HG03432 (cell line): ENCODE measurements at regions not wholly inside any gene's neighbourhood (a gene's known extent, or its start where the extent isn't known, plus 50 kb on each side); places are given as distances from the start of the nearest gene placed in this dataset.

Experiments used
- ATAC-seq: cut with Tn5 transposase; IDR thresholded peaks from one replicate; pipeline ENCODE4 v1.9.1; 2021; ENCODE audit warnings: mild to moderate bottlenecking, moderate library complexity; ENCODE audit not compliant: unreplicated experiment

DNA sequence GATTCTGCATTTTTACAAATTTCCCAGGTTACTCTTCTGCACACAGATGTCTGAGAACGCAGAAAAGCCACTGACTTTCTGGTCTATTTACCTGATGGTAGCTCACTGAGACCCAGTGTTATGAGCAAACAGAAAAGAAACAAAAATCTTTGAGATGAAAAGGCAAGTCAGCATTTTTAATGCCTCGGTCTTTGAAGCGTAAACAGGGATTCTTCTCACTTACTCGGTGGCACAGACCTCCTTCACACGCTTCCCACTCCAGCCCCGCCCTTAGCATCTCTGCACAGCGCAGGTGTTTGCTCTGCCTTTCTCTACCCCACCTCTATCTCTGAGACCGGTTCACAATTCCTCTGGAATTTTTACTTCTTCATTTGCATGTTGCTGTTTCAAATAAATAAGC lies 195.0 kb upstream of the IRX1 start:
- no peak for ATAC-seq

DNA sequence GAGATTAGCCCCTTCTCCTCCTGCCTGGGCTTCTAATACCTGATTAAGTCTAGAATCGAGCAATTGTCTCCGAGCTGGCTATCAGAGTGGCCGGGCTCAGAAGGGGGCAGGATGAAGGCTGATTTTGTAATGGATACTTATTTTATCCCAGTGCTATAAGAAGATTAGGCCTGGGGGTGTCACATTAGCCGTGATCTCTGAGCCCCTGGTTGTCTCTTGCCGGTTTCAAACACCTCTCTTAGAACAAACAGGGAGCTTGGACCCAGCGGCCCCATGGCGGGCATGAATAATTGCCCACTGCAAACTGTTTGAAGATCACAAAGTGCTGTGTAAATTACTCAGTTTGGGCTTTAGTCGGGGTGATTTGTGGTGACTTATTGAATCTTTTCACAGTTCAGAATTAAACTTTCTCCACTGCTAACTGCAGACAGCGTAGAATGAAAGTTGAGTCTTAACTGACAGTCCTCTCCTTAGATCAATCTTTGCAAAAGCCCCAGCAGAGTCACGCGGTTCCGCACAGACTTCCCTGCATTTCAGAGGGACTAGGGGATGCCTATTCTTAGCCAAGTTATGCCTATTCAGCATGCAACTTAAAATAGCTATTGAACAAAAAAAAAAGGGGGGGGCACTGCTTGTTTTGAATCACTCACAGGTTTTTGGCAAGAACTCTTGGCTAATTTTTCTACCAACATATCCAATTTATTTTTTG lies 200.6 kb upstream of the IRX1 start:
- ATAC-seq, result no peak

DNA sequence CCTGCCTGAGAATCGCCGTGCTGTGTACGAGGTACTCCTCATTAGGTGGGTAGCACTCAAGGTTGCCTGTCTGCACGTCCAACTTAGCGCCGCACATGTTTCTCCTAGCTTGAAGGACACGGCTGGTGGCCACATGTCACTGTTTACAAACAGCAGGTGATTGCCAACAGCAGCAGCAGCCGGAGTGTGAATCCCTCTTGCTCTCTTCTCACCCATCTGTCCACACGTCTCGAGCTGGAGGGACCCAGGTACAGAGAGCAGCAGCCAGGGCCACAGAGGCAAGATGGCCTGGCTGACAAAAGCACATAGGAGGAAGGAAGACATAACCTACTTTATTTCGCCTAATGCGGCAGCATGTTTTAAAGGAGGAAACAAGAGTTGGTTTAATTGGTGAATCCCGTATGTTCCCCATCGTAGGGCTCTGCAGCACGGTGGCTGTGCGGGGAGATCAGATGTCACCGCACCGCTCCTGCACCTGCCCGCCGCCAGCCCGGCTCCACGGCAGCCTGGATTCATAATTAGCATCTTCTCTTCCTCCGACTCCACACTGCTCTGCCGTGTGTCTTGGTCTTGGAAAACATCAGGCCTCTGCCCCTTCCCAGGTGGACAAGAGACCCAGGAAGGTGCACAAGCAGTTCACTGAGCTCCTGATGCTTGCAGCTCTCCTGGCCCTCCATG lies 201.6 kb upstream of the IRX1 start:
- ATAC-seq, result no peak

DNA sequence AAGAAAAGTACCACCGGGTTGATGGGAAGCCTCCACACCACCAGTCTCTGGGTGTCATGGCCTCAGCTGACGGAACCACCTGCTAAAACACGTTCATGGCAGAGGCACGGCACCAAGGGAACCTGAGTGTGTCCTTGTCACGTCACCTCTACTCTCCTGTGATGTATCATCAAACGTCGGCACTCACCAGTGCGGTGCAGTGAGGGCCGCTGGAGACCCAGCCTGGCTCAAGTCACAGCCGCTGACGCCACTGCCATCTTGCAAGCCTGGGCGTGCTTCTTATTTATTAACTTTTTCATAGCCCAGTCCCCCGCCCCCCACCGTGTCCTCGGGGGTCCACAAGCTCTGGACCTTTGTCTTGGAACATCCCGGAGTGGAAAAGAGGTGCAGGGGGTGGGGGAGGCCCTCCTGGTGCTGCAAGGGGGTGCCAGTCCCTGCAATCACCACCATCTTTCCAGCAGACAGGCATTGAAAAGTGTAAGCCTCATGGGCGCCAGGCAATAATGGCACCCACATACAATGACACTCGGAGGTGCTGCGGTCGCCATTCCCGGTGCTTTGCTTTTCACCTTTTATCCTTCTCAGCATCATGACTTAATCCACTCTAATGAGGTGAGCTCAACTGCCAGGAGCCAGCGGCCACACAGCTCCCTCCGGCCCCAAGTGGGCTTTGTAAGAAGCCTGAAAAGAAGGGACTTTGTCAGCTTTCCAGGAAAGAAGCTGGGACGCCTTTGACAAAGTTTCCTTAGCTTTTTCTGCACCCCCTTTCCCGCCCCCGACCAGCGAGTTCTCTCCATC lies 202.3 kb upstream of the IRX1 start:
- no peak for ATAC-seq

DNA sequence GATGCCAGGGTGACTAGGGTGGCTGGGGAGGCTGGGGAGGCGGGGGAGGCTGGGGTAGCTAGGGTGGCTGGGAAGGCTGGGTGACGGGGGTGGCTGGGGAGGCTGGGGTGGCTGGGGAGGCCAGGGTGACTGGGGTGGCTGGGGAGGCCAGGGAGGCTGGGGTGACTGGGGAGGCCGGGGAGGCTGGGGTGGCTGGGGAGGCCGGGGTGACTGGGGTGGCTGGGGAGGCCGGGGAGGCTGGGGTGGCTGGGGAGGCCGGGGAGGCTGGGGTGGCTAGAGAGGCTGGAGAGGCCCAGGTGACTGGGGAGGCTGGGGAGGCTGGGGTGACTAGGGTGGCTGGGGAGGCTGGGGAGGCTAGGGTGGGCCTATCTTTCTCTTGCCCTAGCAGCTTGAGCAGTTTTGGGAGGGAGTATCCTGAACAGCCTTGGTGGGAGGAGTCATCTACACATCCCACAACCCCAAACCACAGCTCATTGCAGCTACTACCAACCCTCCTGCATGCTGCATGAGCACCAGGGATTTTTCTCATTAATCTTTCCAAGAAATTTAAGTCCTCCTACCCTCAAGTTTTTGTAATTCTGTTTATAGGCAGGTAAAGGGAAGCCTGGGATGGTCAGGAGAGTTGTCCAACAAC lies 203.2 kb upstream of the IRX1 start:
- no peak for ATAC-seq

DNA sequence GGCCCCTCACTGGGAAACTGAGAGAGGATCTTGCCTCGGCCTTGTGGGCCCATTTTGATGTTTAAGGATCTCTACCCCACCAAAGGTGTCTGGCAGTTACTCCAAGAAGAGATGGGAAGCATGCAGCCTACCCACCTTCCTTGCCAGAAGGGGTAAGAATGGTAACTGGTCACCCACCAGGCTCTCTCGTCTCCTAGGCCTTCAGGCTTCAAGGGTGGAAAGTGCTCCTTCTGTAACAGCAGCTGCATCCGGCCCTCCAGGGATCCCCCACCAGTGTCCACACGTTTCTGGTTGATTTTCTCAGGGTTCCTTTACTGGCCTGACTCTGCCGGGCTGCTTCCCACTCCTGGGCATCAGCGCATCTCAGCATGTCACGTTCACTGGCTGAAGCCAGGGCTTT lies 204.4 kb upstream of the IRX1 start:
- no peak for ATAC-seq

DNA sequence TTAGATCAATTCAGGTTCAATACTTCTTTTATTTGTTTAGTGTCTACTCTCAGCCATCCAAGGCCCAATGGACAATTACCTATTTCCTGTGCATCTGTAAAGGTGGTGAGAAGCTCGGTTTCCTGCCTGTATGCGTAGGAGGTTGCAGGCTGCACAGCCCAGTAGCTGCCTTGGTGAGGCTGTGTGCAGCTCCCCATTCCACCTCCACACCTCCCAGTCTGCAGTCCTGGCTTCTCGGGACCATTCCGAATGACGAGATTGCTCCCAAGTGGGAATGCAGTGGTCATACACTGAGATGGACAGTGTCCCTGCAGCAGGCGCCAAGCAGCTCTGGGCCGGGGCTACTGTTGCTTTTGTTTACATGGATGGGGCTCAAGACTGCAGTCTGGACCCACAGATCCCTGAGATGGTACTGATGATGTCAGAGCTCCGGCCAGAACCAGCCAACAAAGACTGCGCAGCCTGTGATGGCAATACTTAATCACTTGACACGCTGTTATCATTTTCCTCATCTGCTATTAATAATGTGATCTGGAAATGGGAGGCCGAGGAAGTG lies 206.1 kb upstream of the IRX1 start:
- no peak for ATAC-seq

DNA sequence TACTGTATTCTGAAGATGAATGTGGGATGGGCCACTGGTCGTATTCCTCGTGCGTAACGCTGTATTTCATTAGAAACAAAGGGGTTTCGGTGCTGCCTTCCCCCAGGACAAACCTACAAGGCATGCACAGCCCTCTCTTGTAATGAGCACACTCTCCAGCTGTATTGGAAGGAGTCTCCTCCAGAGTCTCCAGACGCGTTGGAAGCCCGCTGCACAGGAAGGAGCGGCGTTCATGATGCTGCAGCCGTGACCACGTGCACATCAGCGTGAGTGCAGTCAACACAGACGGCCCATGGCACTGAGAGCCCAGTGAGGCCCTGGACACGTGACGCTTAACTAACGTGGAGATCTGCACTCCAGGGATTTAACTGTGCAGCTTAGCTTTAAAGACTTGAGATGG lies 209.0 kb upstream of the IRX1 start:
- no peak for ATAC-seq

DNA sequence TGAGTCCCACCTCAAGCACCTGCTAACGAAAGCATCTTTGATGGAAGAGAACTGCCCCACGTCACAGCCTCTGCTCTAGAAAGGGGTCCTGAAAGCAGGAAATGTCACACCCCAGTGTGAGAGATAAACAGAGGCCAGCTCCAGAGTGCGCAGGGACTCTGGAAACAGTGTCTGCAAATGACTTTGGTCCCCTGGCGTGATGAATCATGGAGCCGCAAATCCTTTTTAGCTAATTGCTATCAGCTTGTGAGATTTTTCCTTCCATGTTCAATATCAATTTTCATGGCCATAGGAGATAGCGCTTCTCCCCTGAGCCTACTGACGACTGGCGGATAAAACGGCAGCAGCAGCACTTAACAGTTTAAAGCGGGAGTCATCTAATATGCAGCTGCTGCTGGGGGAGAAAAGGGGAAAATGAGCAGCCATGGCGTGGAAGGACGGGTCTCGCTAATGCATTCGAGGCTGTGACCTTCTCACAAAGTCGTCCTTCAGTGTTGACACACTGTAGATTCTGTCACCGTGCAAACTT lies 209.6 kb upstream of the IRX1 start:
- no peak for ATAC-seq

DNA sequence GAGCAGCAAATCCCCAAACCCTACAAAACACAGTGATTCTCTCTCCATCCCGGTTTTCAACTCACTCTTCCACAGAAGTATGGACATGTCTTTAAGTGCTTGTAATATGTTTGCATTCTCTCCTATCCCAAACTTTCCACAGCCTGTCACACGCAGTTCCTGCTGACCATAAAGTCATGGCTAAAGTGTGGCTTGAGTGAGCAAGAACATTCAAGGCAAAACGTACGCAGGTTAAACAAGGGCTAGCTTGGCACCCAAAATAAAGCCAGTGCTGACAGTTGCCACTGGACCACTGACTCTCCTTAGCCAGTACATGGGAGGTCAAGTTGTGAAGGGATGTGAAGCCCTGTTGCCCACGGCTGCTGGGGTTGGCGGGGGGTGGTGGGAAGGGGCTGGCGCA lies 211.1 kb upstream of the IRX1 start:
- ATAC-seq, result no peak

DNA sequence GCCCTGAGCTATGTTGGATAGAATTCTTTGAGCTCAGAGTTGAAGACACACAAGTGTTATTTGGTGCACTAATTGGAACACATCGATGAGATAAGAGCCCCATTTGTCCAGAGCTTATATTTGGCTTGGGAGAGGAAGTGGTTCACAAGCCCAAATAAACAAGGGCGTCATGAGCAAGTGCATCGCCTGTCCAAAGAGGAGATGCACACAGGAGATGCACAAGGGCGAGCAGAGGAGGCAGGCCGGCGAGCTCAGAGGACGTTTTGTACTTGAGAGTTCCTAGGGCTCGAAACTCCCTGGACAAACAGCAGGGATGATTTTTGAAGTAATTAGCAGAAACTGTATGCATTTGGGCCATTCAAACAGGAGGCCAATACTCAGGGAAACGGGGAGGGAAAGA lies 212.8 kb upstream of the IRX1 start:
- no peak for ATAC-seq

DNA sequence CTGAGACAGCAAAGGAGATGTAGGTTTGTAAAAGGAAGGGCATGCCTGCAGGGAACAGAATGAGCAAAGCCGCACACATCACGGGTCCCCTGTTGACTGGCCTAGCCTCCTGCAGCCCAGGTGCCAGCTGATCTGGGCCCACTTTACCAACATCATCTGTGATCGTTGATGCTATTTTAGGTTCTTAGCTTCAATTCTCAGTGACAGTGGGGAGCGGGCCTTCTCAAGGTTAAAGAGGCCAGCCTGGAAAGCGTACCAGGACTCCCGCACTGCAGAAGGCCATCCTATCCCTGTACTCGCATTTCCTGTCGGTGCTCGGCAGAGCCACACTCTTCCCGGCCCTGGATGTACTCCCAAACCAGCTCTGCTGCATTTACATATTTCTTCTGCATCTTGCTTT lies 213.5 kb upstream of the IRX1 start:
- ATAC-seq, result no peak

DNA sequence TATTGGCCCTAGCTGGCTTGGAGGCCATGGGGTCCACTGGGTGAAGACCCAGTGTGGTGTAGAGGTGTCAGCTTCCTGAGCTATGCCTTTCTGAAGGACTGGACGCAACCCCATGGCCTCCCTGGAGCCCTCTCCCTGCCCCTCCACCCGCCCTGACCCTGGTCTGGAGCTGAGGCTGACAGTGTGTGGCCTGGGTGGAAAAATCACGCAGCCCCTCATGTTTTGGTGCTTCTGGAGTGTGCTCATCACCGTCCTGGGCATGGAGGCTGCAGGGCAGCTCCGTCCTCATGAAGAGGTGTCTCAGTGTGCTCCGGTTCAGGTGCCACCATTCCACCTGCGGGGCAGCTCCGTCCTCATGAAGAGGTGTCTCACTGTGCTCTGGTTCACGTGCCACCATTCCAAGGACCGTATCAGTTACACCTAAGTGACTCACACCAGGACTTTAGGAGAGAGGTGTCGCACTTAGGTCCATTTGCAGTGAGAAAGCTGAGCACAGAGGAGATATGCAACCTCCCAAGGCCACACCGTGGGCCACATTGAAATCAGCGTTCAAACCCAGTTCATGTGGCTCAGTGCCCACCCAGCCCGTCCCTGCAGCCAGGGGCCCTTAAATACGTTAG lies 214.3 kb upstream of the IRX1 start:
- ATAC-seq, result no peak

DNA sequence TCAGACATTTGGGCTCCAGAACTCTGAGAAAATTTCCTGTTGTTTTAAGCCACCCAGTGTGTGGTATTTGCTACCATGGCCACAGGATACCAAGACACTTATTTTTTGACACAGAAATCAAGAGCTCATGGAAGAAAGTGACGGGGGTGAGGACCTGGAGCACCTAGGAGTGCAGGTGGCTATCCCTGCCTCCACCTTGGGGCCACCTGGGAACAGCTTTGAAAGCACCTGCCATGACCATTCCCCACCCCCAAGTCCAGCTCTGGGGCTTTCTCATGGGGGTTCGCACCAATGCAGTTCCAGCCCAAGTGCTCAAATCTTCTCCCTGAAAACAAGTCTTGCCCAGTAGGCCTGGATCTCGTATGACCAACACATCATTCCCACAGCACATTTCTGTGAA lies 214.9 kb upstream of the IRX1 start:
- ATAC-seq, result no peak

DNA sequence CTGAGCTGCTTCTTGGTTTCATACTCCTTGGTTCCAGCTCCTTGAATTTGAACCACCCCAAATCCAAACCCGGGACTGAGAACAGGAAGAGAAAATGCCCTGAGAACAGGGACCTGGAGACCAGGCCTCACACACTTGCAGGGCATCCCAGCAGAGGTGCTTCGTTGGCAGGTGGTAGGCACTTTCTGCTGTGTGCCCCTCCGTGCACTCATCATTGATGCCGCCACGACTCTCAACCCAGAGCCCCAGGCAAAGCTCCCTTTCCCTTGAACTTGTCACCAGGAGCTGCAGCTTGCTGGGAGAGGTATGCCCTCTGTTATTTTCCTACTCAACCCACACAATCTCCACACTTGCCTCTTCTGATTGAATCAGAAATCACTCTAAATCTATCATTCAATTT lies 217.8 kb upstream of the IRX1 start:
- ATAC-seq, result no peak

DNA sequence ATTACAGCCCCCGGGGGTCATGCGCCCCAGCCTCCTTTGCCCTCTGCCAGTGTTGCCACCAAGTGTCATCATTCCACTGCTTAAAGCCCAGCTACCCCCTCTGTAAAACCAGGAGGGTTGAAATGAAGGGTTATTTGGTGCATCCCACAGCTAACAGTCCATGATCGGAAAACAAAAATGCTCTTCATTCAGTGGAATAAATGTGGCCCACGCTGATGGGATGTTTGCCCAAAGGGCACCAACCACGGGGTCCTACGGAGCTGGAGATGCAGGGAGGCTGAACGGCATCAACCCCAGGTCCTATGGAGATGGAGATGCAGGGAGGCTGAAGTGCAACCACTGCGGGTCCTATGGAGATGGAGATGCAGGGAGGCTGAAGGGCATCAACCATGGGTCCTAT lies 218.5 kb upstream of the IRX1 start:
- no peak for ATAC-seq

DNA sequence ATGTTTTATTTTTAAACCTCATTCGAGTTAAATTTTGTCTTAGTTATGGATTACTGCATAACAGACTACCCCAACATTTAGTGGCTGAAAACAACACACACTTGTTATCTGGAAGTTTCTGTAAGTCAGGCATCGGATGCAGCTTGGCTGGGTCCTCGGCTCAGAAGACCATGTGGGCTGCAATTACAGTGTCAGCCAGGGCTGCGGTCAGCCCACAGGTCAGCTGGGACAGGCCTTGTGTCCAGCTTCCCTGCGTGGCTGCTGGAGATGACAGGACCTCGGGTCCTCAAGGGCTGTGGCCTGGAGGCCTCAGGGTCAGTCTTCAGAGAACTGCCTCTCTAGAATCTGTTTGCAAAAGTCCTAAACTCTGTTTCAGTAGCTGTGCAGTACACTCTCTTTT lies 219.0 kb upstream of the IRX1 start:
- ATAC-seq, result no peak

DNA sequence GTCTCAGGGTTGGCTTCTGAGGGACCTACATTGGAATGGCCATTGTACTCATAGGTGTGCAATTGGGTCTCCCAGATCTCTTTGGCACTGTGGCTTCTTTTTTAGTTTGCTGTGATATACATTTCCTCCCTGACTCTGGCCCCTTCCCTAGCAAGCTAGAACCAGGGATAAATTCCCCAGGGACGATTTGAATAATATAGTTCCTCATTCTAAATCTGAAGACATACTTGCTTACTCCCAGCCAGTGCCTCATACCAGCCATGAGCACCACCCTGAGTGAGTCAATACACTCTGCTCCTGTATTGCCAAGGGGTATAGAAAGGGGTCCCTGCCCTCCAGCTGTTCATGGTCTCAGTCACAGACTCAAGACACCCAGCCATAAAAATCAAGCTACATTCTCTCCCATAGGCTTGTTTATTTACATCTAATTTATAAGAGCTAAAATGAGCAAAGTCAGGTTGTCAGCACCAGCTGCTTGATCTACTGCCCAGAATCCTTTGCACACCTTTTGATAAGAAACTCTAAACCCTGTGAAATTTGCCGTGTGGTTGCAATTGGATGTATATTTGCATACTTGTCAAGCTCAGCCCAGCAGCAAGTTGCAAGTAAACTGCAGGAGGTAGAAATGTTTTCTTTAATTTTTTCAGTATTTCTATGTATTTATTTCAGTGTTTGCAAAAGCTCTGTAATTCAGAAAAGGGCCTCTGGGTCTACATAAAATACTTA lies 219.9 kb upstream of the IRX1 start:
- no peak for ATAC-seq

DNA sequence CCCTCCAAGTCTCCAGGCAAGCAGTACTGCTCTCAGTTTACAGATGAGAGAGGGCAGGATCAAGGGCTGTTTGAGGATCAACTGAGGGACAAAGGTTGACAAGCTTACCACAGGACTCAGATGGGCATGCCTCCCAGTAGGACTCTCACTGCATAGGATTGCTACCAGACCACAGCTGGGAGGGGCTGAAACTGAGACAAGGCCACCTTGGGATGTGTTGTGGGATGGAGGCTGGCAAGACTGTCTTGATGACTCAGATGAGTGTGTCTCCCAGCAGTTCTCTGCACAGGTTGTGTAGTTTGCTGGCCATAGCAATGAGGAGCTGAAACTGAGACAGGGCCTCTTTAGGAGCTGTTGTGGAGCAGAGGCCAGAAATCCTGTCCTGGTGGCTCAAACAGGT lies 222.2 kb upstream of the IRX1 start:
- no peak for ATAC-seq

DNA sequence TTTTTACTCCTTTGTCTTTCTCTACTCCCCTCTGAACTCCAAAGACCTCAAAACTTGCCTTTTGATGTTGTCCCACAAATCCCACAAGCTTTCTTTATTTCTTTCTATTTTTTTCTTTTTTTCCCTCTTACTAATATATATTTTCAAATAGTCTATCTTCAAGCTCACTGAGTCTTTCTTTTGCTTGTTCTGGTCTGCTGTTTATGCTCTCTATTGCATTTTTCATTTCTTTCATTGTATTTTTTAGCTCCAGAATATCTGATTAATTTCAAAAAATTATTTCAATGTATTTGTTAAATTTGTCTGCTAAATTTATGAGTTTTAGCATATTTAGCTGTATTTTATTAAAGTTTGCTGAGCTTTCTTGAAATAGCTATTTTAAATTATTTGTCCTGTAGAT lies 223.3 kb upstream of the IRX1 start:
- no peak for ATAC-seq
